WTC11 (cell line): ENCODE measurements at regions not wholly inside any gene's neighbourhood (a gene's known extent, or its start where the extent isn't known, plus 50 kb on each side); places are given as distances from the start of the nearest gene placed in this dataset.

Experiments
- ATAC-seq: fragments of 200-7000 bp; cut with Tn5 transposase; 2 replicates; pipeline ENCODE4 v1.10.0; 2021; ENCODE audit warnings: mild to moderate bottlenecking, moderate library complexity
- CTCF ChIA-PET: fragments of 300-600 bp; sonication (Branson Sonifier 250); formaldehyde crosslinking; loops from one replicate; lab custom pipeline; 2021; ENCODE audit warnings: antibody characterized with exemption; lab: Charles Lee
- POLR2A ChIA-PET: fragments of 350-600 bp; sonication (Branson Sonifier 250); formaldehyde crosslinking; loops from one replicate; lab custom pipeline; 2021; ENCODE audit warnings: antibody characterized with exemption; lab: Charles Lee
- DNase-seq: peaks from one replicate; pipeline ENCODE4 v3.0.0; 2021; ENCODE audit warnings: low spot score
- H3K27ac Mint-ChIP-seq: 2 replicates; pipeline ENCODE4 v1.8.0; 2021; ENCODE audit warnings: mixed read lengths
- H3K27me3 Mint-ChIP-seq: 2 replicates; pipeline ENCODE4 v1.8.0; 2021; ENCODE audit warnings: low read depth, mild to moderate bottlenecking, moderate library complexity, mixed read lengths
- H3K36me3 Mint-ChIP-seq: 2 replicates; pipeline ENCODE4 v1.8.0; 2021; ENCODE audit warnings: mixed read lengths
- H3K4me1 Mint-ChIP-seq: 2 replicates; pipeline ENCODE4 v1.8.0; 2022; ENCODE audit warnings: mixed read lengths
- H3K4me3 Mint-ChIP-seq: 2 replicates; pipeline ENCODE4 v1.8.0; 2021; ENCODE audit warnings: mild to moderate bottlenecking, moderate library complexity, mixed read lengths
- H3K9me3 Mint-ChIP-seq: 2 replicates; pipeline ENCODE4 v1.8.0; 2021; ENCODE audit warnings: mixed read lengths
- ATF1 ChIP-seq: sonication (generic); formaldehyde crosslinking; IDR thresholded peaks from 2 replicates; pipeline ENCODE4 v1.8.1; 2023; ENCODE audit warnings: mild to moderate bottlenecking, moderate library complexity, missing genetic modification reagents
- ATF3 ChIP-seq: sonication (generic); formaldehyde crosslinking; conservative IDR thresholded peaks from 2 replicates; pipeline ENCODE4 v1.8.1; 2022; ENCODE audit warnings: mild to moderate bottlenecking, missing genetic modification reagents
- CREB1 ChIP-seq: sonication (generic); formaldehyde crosslinking; IDR thresholded peaks from 2 replicates; pipeline ENCODE4 v1.8.0; 2023; ENCODE audit warnings: mild to moderate bottlenecking, missing genetic modification reagents
- E2F4 ChIP-seq: sonication (generic); formaldehyde crosslinking; IDR thresholded peaks from 2 replicates; pipeline ENCODE4 v1.8.1; 2022; ENCODE audit warnings: low read depth, mild to moderate bottlenecking, moderate library complexity, missing genetic modification reagents, borderline replicate concordance
- GRHL2 ChIP-seq: fragments of 250-450 bp; sonication (Bioruptor Pico); IDR thresholded peaks from 2 replicates; pipeline ENCODE4 v1.8.0; 2022; ENCODE audit warnings: mild to moderate bottlenecking, moderate library complexity; ENCODE audit not compliant: insufficient replicate concordance, severe bottlenecking
- JUN ChIP-seq: sonication (generic); formaldehyde crosslinking; IDR thresholded peaks from 2 replicates; pipeline ENCODE4 v1.8.0; 2023; ENCODE audit warnings: mild to moderate bottlenecking, missing genetic modification reagents
- KAT7 ChIP-seq: sonication (generic); formaldehyde crosslinking; IDR thresholded peaks from 2 replicates; pipeline ENCODE4 v1.8.1; 2023; ENCODE audit warnings: missing genetic modification reagents, mild to moderate bottlenecking, borderline replicate concordance
- MAX ChIP-seq: sonication (generic); formaldehyde crosslinking; IDR thresholded peaks from 2 replicates; pipeline ENCODE4 v1.8.0; 2022; ENCODE audit warnings: mild to moderate bottlenecking, missing genetic modification reagents
- NR1H2 ChIP-seq: sonication (generic); formaldehyde crosslinking; IDR thresholded peaks from 2 replicates; pipeline ENCODE4 v1.9.0; 2021; ENCODE audit warnings: mild to moderate bottlenecking, moderate library complexity, missing genetic modification reagents
- PRRX2 ChIP-seq: fragments of 250-450 bp; sonication (Bioruptor Pico); IDR thresholded peaks from 2 replicates; pipeline ENCODE4 v1.8.0; 2021; ENCODE audit warnings: mild to moderate bottlenecking
- SP1 ChIP-seq: sonication (generic); formaldehyde crosslinking; conservative IDR thresholded peaks from 2 replicates; pipeline ENCODE4 v1.8.1; 2022; ENCODE audit warnings: missing genetic modification reagents
- STAT6 ChIP-seq: sonication (generic); formaldehyde crosslinking; conservative IDR thresholded peaks from 2 replicates; pipeline ENCODE4 v1.8.1; 2023; ENCODE audit warnings: mild to moderate bottlenecking, low read depth, missing genetic modification reagents, moderate library complexity
- TP53 ChIP-seq: sonication (generic); formaldehyde crosslinking; IDR thresholded peaks from 2 replicates; pipeline ENCODE4 v1.8.1; 2023; ENCODE audit warnings: mild to moderate bottlenecking, missing genetic modification reagents
- USF1 ChIP-seq: sonication (generic); formaldehyde crosslinking; IDR thresholded peaks from 2 replicates; pipeline ENCODE4 v1.8.0; 2022; ENCODE audit warnings: mild to moderate bottlenecking, missing genetic modification reagents
- USF2 ChIP-seq: sonication (generic); formaldehyde crosslinking; IDR thresholded peaks from 2 replicates; pipeline ENCODE4 v1.8.1; 2023; ENCODE audit warnings: mild to moderate bottlenecking, missing genetic modification reagents, moderate library complexity
- ZNF423 ChIP-seq: fragments of 250-450 bp; sonication (Bioruptor Pico); IDR thresholded peaks from 2 replicates; pipeline ENCODE4 v2.1.2; 2022; ENCODE audit warnings: mild to moderate bottlenecking, moderate library complexity
- ZSCAN18 ChIP-seq: fragments of 250-450 bp; sonication (Bioruptor Pico); IDR thresholded peaks from 2 replicates; pipeline ENCODE4 v2.1.2; 2022; ENCODE audit warnings: mild to moderate bottlenecking, moderate library complexity

- ATAC-seq: peak; percentile 36; the same call in 1 of the 2 replicates
- Mint-ChIP-seq H3K27ac (no peak overlapping the region), H3K4me3 (no peak overlapping the region), H3K27me3 (no peaks in the 10 kb centered on the region)
- no peak for TF ChIP-seq E2F4 (CRISPR knock-in tag)
- no peak for TF ChIP-seq ZSCAN18 (CRISPR knock-in tag)
- TF ChIP-seq KAT7 (CRISPR knock-in tag): no peak
- no peak for TF ChIP-seq JUN
- no peak for TF ChIP-seq STAT6 (CRISPR knock-in tag)
- TF ChIP-seq ATF3 (CRISPR knock-in tag): no peak
- TF ChIP-seq PRRX2 (CRISPR knock-in tag): no peak
- TF ChIP-seq, all 79 proteins: peak for 0
- H3K36me3 Mint-ChIP-seq: no peaks in the 10 kb centered on the region
- no peaks in the 10 kb centered on the region for H3K4me1 Mint-ChIP-seq
- ChIA-PET CTCF (no interaction called here), POLR2A (no interaction called here)
- H3K9me3 Mint-ChIP-seq: no peaks in the 10 kb centered on the region
- no peak for DNase-seq
These were observed 309.4 kb upstream of the SOX2 start for GRCh38 chr3:181402347-181402746.

GRCh38 chr3:181384970-181385369 lies 326.8 kb upstream of the SOX2 start:
- peaks cover 8% of the 10 kb centered on the region for H3K9me3 Mint-ChIP-seq
- peaks cover 40% of the 10 kb centered on the region for H3K4me1 Mint-ChIP-seq
- ATAC-seq: peak; percentile 29
- no peaks in the 10 kb centered on the region for H3K27me3 Mint-ChIP-seq
- TF ChIP-seq ATF1 (CRISPR knock-in tag): no peak
- TF ChIP-seq NR1H2 (CRISPR knock-in tag): no peak
- peak; percentile 49; the same call in 1 of the 2 replicates for TF ChIP-seq MAX (CRISPR knock-in tag)
- TF ChIP-seq USF1 (CRISPR knock-in tag): peak; percentile 64; the same call in 1 of the 2 replicates
- TF ChIP-seq USF2 (CRISPR knock-in tag): peak; percentile 86
- ChIA-PET POLR2A (no interaction called here), CTCF (no interaction called here)
- H3K36me3 Mint-ChIP-seq: no peaks in the 10 kb centered on the region
- peak overlapping the region; percentile 29; the same call in 1 of the 2 replicates for H3K27ac Mint-ChIP-seq
- DNase-seq: no peak
- H3K4me3 Mint-ChIP-seq: no peak overlapping the region

- peaks cover 44% of the 10 kb centered on the region for H3K4me1 Mint-ChIP-seq
- ChIA-PET POLR2A (no interaction called here), CTCF (interaction anchor here (0.9 kb wide), 1 partner anchor 22 kb away, joined by 3 read pairs; no protein-coding TSS in a partner anchor)
- peak; percentile 66 for TF ChIP-seq ZNF423 (CRISPR knock-in tag)
- no peak for TF ChIP-seq CREB1
- no peak for TF ChIP-seq GRHL2 (CRISPR knock-in tag)
- peak; percentile 50; the same call in 1 of the 2 replicates for TF ChIP-seq SP1 (CRISPR knock-in tag)
- TF ChIP-seq TP53 (CRISPR knock-in tag): 0 out of 2 replicates have a peak, but pooled peaks have one; percentile 34
- TF ChIP-seq, all 79 proteins: peak for 3
- H3K27ac Mint-ChIP-seq: peak overlapping the region; percentile 85
- H3K27me3 Mint-ChIP-seq: no peaks in the 10 kb centered on the region
- no peaks in the 10 kb centered on the region for H3K36me3 Mint-ChIP-seq
- DNase-seq (no peak), ATAC-seq (peak; percentile 94)
- peak overlapping the region; percentile 4; the same call in 1 of the 2 replicates for H3K4me3 Mint-ChIP-seq
- H3K9me3 Mint-ChIP-seq: peaks cover 8% of the 10 kb centered on the region
These were observed 328.0 kb upstream of the SOX2 start for GRCh38 chr3:181383760-181384159.
